ENCODE measurements at regions not wholly inside any gene's neighbourhood (a gene's known extent, or its start where the extent isn't known, plus 50 kb on each side); places are given as distances from the start of the nearest gene placed in this dataset.
"Not testable (repeated sequence)": the region's sequence is repeated elsewhere in the genome, so short reads cannot be mapped to it uniquely, and the experiment has no call there.

DNA sequence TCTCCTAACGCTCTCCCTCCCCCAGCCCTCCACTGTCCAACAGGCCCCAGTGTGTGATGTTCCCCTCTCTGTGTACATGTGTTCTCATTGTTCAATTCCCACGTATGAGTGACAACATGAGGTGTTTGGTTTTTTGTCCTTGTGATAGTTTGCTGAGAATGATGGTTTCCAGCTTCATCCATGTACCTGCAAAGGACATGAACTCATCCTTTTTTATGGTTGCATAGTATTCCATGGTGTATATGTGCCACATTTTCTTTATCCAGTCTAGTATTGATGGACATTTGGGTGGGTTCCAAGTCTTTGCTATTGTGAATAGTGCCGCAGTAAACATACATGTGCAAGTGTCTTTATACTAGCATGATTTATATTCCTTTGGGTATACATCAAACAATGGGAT, 347.4 kb downstream of the MAGEE1 start:
- H3K27ac ChIP-seq: not testable (repeated sequence)

GRCh38 chrX:76796311-76796710, 368.8 kb downstream of the MAGEE1 start:
- no peak for TF ChIP-seq CTCF (conservative IDR thresholded peaks at IDR 0.05)
- no peak for TF ChIP-seq ZFX (IDR thresholded peaks at IDR 0.05)
- no peak overlapping the region for H3K27ac ChIP-seq

DNA sequence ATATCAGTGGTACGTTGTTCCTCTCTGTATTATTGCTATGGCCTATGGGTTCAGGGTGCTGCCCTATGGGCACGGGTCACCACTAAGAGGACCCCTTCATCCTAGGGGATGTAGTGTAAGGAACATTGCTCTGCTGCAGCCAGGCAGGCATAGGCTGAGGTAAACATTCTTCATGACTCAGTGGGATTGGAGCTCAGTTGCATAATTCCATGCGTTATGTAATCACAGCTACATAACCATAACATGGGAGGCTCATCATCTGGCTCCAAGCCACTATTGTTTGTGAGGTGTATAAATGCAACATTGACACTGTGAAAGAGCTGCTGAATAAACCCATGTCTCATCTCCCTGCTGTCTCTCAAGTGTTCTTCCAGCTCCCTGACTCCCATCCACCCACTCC, 375.2 kb downstream of the MAGEE1 start:
- no peak for TF ChIP-seq CTCF (conservative IDR thresholded peaks at IDR 0.05)
- no peak for TF ChIP-seq ZFX (IDR thresholded peaks at IDR 0.05)
- H3K27ac ChIP-seq: no peak overlapping the region

GRCh38 chrX:76815754-76816153, 388.2 kb downstream of the MAGEE1 start:
- H3K27ac ChIP-seq: no peak overlapping the region
- TF ChIP-seq CTCF (conservative IDR thresholded peaks at IDR 0.05) (no peak), ZFX (IDR thresholded peaks at IDR 0.05) (no peak)

- not testable (repeated sequence) for H3K27ac ChIP-seq
Observed at GRCh38 chrX:76817279-76817678, 389.8 kb downstream of the MAGEE1 start.

- no peak overlapping the region for H3K27ac ChIP-seq
- TF ChIP-seq CTCF (conservative IDR thresholded peaks at IDR 0.05): no peak
- TF ChIP-seq ZFX (IDR thresholded peaks at IDR 0.05): no peak
Observed at GRCh38 chrX:76821276-76821675, 393.8 kb downstream of the MAGEE1 start.

GRCh38 chrX:76827672-76828071, 400.2 kb downstream of the MAGEE1 start:
- TF ChIP-seq ZFX (IDR thresholded peaks at IDR 0.05) (no peak), CTCF (conservative IDR thresholded peaks at IDR 0.05) (no peak)
- no peak overlapping the region for H3K27ac ChIP-seq

- H3K27ac ChIP-seq: not testable (repeated sequence)
Observed at GRCh38 chrX:76840902-76841301, 413.4 kb downstream of the MAGEE1 start.

DNA sequence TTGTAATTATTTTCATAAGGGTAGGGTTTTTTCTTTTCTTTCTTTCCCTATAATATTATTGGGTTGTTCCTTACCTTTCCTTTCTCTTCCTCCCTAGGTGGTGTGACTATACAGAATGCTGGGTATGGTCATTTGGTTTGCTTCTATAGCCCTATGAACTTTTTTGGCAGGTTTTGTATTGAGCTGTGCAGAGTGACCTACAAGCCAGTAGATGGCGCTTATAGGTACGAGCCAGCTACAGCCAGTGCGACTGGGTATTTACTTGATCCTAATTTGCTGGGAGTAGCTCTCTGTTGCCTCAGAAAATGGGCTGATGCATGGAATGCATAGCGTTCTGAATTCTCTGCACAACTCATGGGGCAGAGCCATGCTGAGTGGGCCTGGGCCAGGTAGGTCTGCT, 423.3 kb downstream of the MAGEE1 start:
- H3K27ac ChIP-seq: no peak overlapping the region
- TF ChIP-seq ZFX (IDR thresholded peaks at IDR 0.05): no peak
- peak; percentile 29 for TF ChIP-seq CTCF (conservative IDR thresholded peaks at IDR 0.05)
